GM21723 (cell line): ENCODE measurements at regions not wholly inside any gene's neighbourhood (a gene's known extent, or its start where the extent isn't known, plus 50 kb on each side); places are given as distances from the start of the nearest gene placed in this dataset.

Experiments used
- ATAC-seq: cut with Tn5 transposase; IDR thresholded peaks from one replicate; pipeline ENCODE4 v1.9.1; 2021; ENCODE audit warnings: mild to moderate bottlenecking, moderate library complexity; ENCODE audit not compliant: unreplicated experiment

DNA sequence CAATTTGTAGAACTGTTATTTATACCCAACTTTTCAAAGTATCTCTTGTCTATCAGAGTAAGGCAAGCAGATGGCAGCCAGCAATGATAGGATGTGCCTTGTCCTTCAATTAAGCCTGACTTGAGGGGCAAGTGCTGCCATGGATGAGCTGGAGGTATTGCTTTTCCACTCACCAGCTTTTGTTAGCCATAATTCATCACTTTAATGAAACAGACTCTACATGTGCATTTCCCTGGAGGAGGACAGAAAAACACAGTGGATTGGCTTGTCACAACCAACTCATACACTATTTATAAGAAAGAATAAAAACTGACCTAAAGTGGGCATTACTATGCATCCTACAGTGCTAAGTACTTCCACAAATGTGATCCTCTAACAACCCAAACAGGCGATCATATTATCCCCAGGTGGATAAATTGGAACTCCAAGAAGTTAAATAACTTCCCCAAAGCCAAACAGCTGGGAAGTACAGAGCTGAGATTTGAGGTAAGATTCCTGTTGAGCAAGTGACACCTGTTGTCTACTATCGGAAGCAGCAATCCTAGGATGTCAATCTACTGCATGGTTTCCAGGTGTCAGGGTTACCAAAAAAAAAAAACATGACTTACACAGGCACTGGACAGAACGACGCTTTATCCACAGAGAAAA, 73.9 kb upstream of the NRSN1 start:
- no peak for ATAC-seq

GRCh38 chr6:24052590-24052961, 73.4 kb upstream of the NRSN1 start:
- no peak for ATAC-seq

DNA sequence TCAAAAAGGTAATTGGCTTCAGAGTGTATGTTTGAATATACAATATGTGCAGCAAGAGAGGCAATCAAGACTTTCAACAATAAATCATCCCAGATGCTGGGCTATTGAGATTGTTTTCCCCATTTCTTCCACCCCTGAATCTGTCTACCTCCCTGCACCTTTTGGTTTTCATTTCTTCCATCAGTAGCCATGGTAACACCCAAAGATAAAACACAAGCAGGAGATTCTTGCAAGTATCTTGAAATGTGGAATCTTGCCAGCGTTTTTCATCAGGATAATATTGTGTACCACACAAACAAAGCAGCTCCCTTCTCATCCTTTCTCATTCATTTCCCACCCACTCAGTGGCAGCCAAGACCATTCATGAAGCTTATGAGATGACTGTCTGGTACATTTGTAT, 73.0 kb upstream of the NRSN1 start:
- ATAC-seq = no peak

DNA sequence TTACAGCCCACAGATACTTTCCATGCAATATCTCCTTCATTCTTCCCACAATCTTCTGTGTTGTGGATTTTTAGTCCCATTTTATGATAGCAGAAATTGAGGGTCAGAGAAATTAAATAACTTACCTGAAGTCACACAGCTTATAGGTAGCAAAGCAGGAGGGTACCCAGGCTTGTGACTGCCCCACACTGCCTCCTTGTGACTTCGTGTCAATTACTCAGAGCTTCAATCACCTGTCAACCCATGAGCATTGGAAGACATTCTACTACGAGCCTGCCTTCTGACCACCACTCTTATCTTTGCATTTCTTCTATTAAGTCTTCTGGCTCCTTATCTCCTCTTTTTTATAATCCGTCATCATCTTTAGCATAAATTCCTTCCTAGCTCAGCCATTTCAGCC, 71.6 kb upstream of the NRSN1 start:
- ATAC-seq = no peak

- no peak for ATAC-seq
Measured at GRCh38 chr6:24056567-24056966, 69.4 kb upstream of the NRSN1 start.

DNA sequence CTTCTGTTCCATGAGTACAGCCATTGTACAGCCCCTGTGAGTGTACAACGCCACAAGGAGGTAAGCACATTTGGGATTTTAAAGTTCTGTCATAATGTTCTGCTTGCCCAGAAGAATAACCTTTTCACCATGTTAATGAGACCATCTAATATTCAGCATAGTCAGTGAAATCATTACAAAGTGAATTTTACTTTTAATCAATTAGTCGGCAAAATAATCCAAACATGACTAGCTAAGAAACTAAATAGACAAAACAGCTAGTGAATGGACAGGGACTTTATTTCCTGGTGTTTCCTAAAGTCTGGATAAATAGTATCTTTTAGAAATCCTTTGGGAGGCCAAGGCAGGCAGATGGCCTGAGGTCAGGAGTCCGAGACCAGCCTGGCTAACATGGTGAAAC, 69.0 kb upstream of the NRSN1 start:
- no peak for ATAC-seq

DNA sequence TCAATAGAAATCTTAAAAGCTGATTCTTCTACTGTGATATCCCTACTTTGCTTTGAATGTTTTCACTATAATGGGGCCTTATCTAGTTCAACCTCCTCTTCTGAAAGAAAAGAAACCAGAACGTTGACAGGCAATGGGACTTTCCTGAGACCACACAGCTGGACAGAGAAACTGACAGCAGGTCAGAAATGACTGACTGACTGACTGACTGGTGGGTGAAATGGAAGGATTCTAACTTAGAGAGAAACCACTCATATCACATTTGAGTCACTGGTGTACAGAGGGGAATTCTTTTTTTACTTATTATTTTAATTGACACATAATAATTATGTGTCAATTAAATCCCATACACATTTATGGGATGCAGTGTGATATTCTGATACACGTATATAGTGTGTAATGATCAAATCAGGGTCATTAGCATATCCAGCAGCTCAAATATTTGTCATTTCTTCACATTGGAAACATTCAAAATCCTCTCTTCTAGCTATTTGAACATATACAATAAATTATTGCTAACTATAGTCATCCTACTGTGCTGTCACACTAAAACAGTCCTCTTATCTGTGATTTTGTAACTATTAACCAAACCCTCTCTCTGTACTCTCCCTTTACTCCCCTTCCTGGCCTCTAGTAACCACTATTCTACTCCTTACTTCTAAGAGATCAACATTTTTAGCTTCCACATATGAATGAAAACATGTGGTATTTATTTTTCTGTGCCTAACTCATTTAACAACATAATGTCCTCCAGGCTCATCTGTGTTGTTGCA, 64.8 kb upstream of the NRSN1 start:
- peak; percentile 93 for ATAC-seq

GRCh38 chr6:24064106-24064505, 61.9 kb upstream of the NRSN1 start:
- no peak for ATAC-seq

- ATAC-seq = no peak
Measured at GRCh38 chr6:24064832-24065231, 61.2 kb upstream of the NRSN1 start.

- ATAC-seq = no peak
Measured at GRCh38 chr6:24069526-24069925, 56.5 kb upstream of the NRSN1 start.

DNA sequence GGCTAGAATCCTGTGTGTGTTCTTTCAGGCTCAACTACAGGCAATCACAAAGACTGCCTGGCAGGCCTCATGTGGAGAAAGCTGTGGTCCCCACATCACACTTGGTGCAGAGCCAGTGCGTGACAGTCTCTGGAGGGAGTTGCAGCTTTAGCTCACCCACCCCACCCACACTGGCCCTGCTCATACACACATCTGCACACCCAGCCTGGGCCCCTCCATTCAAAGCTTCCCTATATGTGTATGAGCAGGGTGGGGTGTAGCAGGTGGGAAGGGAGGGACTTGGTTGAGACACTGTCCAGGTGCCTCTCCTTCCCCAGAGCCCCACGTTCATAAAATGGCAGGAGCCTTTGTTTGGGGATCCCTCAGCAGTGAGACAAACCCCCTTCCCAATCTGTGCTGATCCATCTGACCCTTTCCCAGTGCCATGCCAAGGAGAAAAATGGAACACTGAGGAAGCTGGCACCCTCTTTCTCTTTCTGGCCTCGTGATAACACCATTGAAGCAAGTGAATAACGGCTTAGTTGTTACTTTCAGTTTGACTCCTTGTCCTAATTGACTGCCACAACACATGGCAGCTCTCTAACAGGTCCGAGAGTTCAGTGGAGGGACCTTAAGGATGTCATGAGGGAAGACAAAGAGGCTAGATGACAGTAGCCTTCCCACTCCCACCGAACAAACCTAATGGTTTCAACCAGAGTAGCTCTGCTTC, 53.8 kb upstream of the NRSN1 start:
- ATAC-seq = no peak

DNA sequence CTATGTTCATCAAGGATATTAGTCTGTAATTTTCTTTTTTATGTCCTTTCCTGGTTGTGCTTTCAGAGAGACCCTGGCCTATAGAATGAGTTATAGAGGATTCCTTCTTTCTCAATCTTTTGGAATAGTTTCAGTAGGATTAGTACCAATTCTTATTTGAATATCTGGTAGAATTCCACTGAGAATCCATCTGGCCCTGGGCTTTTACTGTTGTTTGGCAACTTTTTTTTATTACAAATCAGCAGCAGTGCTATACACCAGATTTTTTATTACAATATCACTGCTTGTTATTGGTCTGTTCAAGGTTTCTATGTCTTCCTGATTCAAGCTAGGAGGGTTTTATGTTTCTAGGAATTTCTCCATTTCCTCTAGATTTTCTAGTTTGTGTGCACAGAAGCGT, 50.0 kb upstream of the NRSN1 start:
- ATAC-seq = no peak
